GM12878 (cell line): ENCODE measurements at regions not wholly inside any gene's neighbourhood (a gene's known extent, or its start where the extent isn't known, plus 50 kb on each side); places are given as distances from the start of the nearest gene placed in this dataset.
"Not testable (repeated sequence)": the region's sequence is repeated elsewhere in the genome, so short reads cannot be mapped to it uniquely, and the experiment has no call there.

Experiments used
- ATAC-seq: fragments of 200-7000 bp; cut with Tn5 transposase; 3 replicates; pipeline ENCODE4 v1.9.1; 2020; ENCODE audit warnings: mild to moderate bottlenecking, moderate library complexity
- BruUV-seq: library from RNA; stranded (reverse); fragments of 400-500 nt; replicated peaks from 2 replicates; lab custom pipeline; 2021; lab: Mats Ljungman, UMichigan
- CTCF ChIA-PET: fragments of 300-600 bp; sonication (Branson Sonifier 250); formaldehyde crosslinking; extraction: SDS; loops from one replicate; lab custom pipeline; 2021; ENCODE audit warnings: inconsistent platforms; lab: Yijun Ruan, JAX
- POLR2A ChIA-PET: fragments of 350-600 bp; formaldehyde crosslinking; extraction: SDS; loops from one replicate; lab custom pipeline; 2021; ENCODE audit warnings: inconsistent platforms; lab: Charles Lee
- RAD21 ChIA-PET: fragments of 300-600 bp; sonication (Branson Sonifier 250); formaldehyde crosslinking; loops from one replicate; lab custom pipeline; 2023; ENCODE audit warnings: antibody characterized with exemption; ENCODE audit not compliant: unreplicated experiment; lab: Charles Lee
- SMC1A ChIA-PET: fragments of 300-600 bp; sonication (Branson Sonifier 250); formaldehyde crosslinking; loops from one replicate; lab custom pipeline; 2023; ENCODE audit not compliant: unreplicated experiment, uncharacterized antibody; lab: Charles Lee
- DNase-seq: peaks from one replicate; pipeline ENCODE4 v3.0.0-alpha.2; 2011; ENCODE audit warnings: low read depth, low spot score
- FAIRE-seq: peaks from 3 replicates; lab custom pipeline; 2011; peaks lifted over from hg19 to GRCh38; lab: Jason Lieb, UNC
- H2AFZ ChIP-seq: 2 replicates; pipeline ENCODE4 v1.6.0; 2011; ENCODE audit warnings: low read depth, low read length, control low read depth; ENCODE audit not compliant: control insufficient read depth
- H3K27ac ChIP-seq: 2 replicates; pipeline ENCODE4 v1.5.1; 2011; ENCODE audit warnings: control low read depth; ENCODE audit not compliant: control insufficient read depth, insufficient read depth
- H3K27me3 ChIP-seq, 2 experiments: replicated peaks in 1 of 2; 2 replicates each; pipeline versions ENCODE4 v1.6.0 to v1.6.1; 2011; ENCODE audit warnings: low read length in 1 of 2; ENCODE audit not compliant: control insufficient read depth in 2 of 2, insufficient read depth in 2 of 2
- H3K36me3 ChIP-seq, 2 experiments: 2 replicates each; pipeline ENCODE4 v1.5.1; 2011; ENCODE audit warnings: low read length in 1 of 2; ENCODE audit not compliant: control insufficient read depth in 2 of 2, insufficient read depth in 2 of 2
- H3K4me1 ChIP-seq: 2 replicates; pipeline ENCODE4 v1.6.1; 2011; ENCODE audit warnings: mild to moderate bottlenecking, low read length, moderate library complexity, mixed read lengths; ENCODE audit not compliant: control insufficient read depth, insufficient read depth
- H3K4me2 ChIP-seq: 2 replicates; pipeline ENCODE4 v1.6.0; 2011; ENCODE audit warnings: control low read depth; ENCODE audit not compliant: control insufficient read depth, insufficient read depth
- H3K4me3 ChIP-seq: fragments of 200-600 bp; sonication (generic); 2 replicates; pipeline ENCODE4 v1.5.1; 2016
- H3K79me2 ChIP-seq: 2 replicates; pipeline ENCODE4 v1.6.0; 2011; ENCODE audit warnings: low read length; ENCODE audit not compliant: control insufficient read depth, insufficient read depth
- H3K9ac ChIP-seq: 2 replicates; pipeline ENCODE4 v1.8.0; 2011; ENCODE audit warnings: low read length, control low read depth, mixed read lengths; ENCODE audit not compliant: control insufficient read depth, insufficient read depth
- H3K9me3 ChIP-seq: replicated peaks from 3 replicates; pipeline ENCODE4 v1.5.1; 2011; ENCODE audit warnings: mild to moderate bottlenecking, low read length; ENCODE audit not compliant: control insufficient read depth, insufficient read depth
- H4K20me1 ChIP-seq: 2 replicates; pipeline ENCODE4 v1.6.0; 2011; ENCODE audit not compliant: control insufficient read depth, insufficient read depth
- CBX3 ChIP-seq: fragments of 200-600 bp; sonication (generic); IDR thresholded peaks from 2 replicates; pipeline ENCODE4 v1.6.1; 2016; ENCODE audit warnings: low read depth, borderline replicate concordance
- HDAC2 ChIP-seq: fragments of 200-600 bp; sonication (generic); IDR thresholded peaks from 2 replicates; pipeline ENCODE4 v1.6.1; 2017
- WGBS: methylation state at CpG from one replicate; pipeline ENCODE4 v1.1.6; 2016; ENCODE audit warnings: low lambda C conversion rate; ENCODE audit not compliant: insufficient replicate concordance, insufficient coverage; ENCODE audit errors: missing lambda C conversion rate; 5-methylcytosine and 5-hydroxymethylcytosine counted together
- in situ Hi-C: fragments of 300-500 bp; cut with MboI; formaldehyde crosslinking; loops from 9 replicates; pipeline ENCODE4 v1.14.3; 2018; ENCODE audit warnings: mixed read lengths
- intact Hi-C: fragments of 100-400 bp; cut with micrococcal nuclease; formaldehyde crosslinking; loops from one replicate; pipeline ENCODE4 v1.14.2; 2022; ENCODE audit not compliant: unreplicated experiment

- intact Hi-C loops, DNase-seq, SMC1A ChIA-PET, H3K9ac ChIP-seq, H3K79me2 ChIP-seq, H3K4me1 ChIP-seq, H3K27ac ChIP-seq, H3K4me2 ChIP-seq, H4K20me1 ChIP-seq, H3K4me3 ChIP-seq, CTCF ChIA-PET, H3K27me3 ChIP-seq, ATAC-seq, H3K36me3 ChIP-seq, H3K9me3 ChIP-seq, POLR2A ChIA-PET, BruUV-seq, RAD21 ChIA-PET, in situ Hi-C loops, H2AFZ ChIP-seq, FAIRE-seq: not testable (repeated sequence)
- WGBS = 1% methylated on average over 4 of the region's 4 CpGs
Observed at GRCh38 chr3:178219661-178220060, 316.6 kb upstream of the KCNMB2 start.

- no peaks in the 10 kb centered on the region for H3K27me3 ChIP-seq
- no peak overlapping the region for H3K4me3 ChIP-seq
- H3K27ac ChIP-seq = no peak overlapping the region
- H3K36me3 ChIP-seq = no peaks in the 10 kb centered on the region
- FAIRE-seq = no peak
- H2AFZ ChIP-seq = no peak overlapping the region
- no peaks in the 10 kb centered on the region for H4K20me1 ChIP-seq
- SMC1A ChIA-PET = no interaction called here
- H3K4me2 ChIP-seq = no peak overlapping the region
- TF ChIP-seq CBX3 = no peak
- no peak for TF ChIP-seq HDAC2
- TF ChIP-seq, all 136 proteins: peak for 0
- BruUV-seq = no TSS peak
- intact Hi-C loops (no loop called here), in situ Hi-C loops (no loop called here)
- ChIA-PET CTCF (no interaction called here), RAD21 (no interaction called here), POLR2A (no interaction called here)
- ATAC-seq (no peak), DNase-seq (no peak)
- Histone ChIP-seq H3K4me1 (no peaks in the 10 kb centered on the region), H3K9ac (no peak overlapping the region), H3K79me2 (no peaks in the 10 kb centered on the region), H3K9me3 (no peaks in the 10 kb centered on the region)
Observed at GRCh38 chr3:178223876-178224275, 312.4 kb upstream of the KCNMB2 start.
